ENCODE measurements at regions not wholly inside any gene's neighbourhood (a gene's known extent, or its start where the extent isn't known, plus 50 kb on each side); places are given as distances from the start of the nearest gene placed in this dataset.

- Mint-ChIP-seq H3K9me3 (peaks cover 13% of the 10 kb centered on the region), H3K4me3 (no peak overlapping the region), H3K36me3 (ENCODE audit: low read depth) (peaks cover 26% of the 10 kb centered on the region), H3K27ac (no peak overlapping the region), H3K27me3 (ENCODE audit: insufficient read depth, low read depth, poor library complexity) (peaks cover 2% of the 10 kb centered on the region), H3K4me1 (peaks cover 7% of the 10 kb centered on the region; the same call in 2 of the 3 replicates)
- Histone ChIP-seq H3K36me3 (ENCODE audit: insufficient read depth) (no peaks in the 10 kb centered on the region), H3K4me2 (no peak overlapping the region), H4K20me1 (replicated peaks; ENCODE audit: insufficient read depth) (no peaks in the 10 kb centered on the region), H3K9me2 (ENCODE audit: insufficient read depth) (no peaks in the 10 kb centered on the region), H2AFZ (no peak overlapping the region), H3K79me2 (replicated peaks; ENCODE audit: insufficient read depth) (no peaks in the 10 kb centered on the region), H3F3A (replicated peaks; ENCODE audit: low read depth) (no peaks in the 10 kb centered on the region), H3K4me1 (ENCODE audit: insufficient read depth) (peaks cover 8% of the 10 kb centered on the region; the same call in 1 of the 2 replicates), H3K27me3 (ENCODE audit: insufficient read depth) (no peaks in the 10 kb centered on the region), H3K27ac (ENCODE audit: low read depth) (no peak overlapping the region), H3K4me3 (no peak overlapping the region)
- ATAC-seq (no peak), DNase-seq (ENCODE audit: low spot score) (peak; percentile 18)
- TF ChIP-seq ETS1 (IDR thresholded peaks at IDR 0.05) (no peak), EZH2 (IDR thresholded peaks at IDR 0.05; ENCODE audit: low read depth, unreplicated experiment) (no peak), CREB1 (CRISPR knock-in tag; IDR thresholded peaks at IDR 0.05; ENCODE audit: low read depth) (no peak), CTCF (conservative IDR thresholded peaks at IDR 0.05; ENCODE audit: low read depth in 2 of 2) (peak in 1 of 2 experiments; percentile 55; a peak in 3 of 4 replicates)
These were observed 1321.6 kb upstream of the ACVR2A start for GRCh38 chr2:146523196-146523595.

- Mint-ChIP-seq H3K4me1 (peaks cover 11% of the 10 kb centered on the region; the same call in 2 of the 3 replicates), H3K9me3 (no peaks in the 10 kb centered on the region), H3K27me3 (ENCODE audit: insufficient read depth, low read depth, poor library complexity) (no peaks in the 10 kb centered on the region), H3K27ac (no peak overlapping the region), H3K36me3 (ENCODE audit: low read depth) (no peaks in the 10 kb centered on the region), H3K4me3 (no peak overlapping the region)
- H3K4me1 ChIP-seq (ENCODE audit: insufficient read depth): peaks cover 12% of the 10 kb centered on the region; the same call in 1 of the 2 replicates
- H3K27me3 ChIP-seq (ENCODE audit: insufficient read depth): no peaks in the 10 kb centered on the region
- H3K9me2 ChIP-seq (ENCODE audit: insufficient read depth): 0 out of 2 replicates have a peak, but pooled peaks cover 3% of the 10 kb centered on the region
- no peak for ATAC-seq
- H3K36me3 ChIP-seq (ENCODE audit: insufficient read depth): no peaks in the 10 kb centered on the region
- no peak overlapping the region for H3K4me2 ChIP-seq
- no peak for DNase-seq (ENCODE audit: low spot score)
- no peaks in the 10 kb centered on the region for H3K79me2 ChIP-seq (replicated peaks; ENCODE audit: insufficient read depth)
- no peak overlapping the region for H3K4me3 ChIP-seq
- H3K27ac ChIP-seq (ENCODE audit: low read depth): no peak overlapping the region
- H2AFZ ChIP-seq: no peak overlapping the region
- H4K20me1 ChIP-seq (replicated peaks; ENCODE audit: insufficient read depth): no peaks in the 10 kb centered on the region
- H3F3A ChIP-seq (replicated peaks; ENCODE audit: low read depth): no peaks in the 10 kb centered on the region
- TF ChIP-seq EZH2 (IDR thresholded peaks at IDR 0.05; ENCODE audit: low read depth, unreplicated experiment): no peak
- TF ChIP-seq POLR2AphosphoS5 (IDR thresholded peaks at IDR 0.05; ENCODE audit: low read depth): no peak
- TF ChIP-seq CTCF (conservative IDR thresholded peaks at IDR 0.05; ENCODE audit: low read depth in 2 of 2): no peak
- TF ChIP-seq NANOG (IDR thresholded peaks at IDR 0.05; ENCODE audit: borderline replicate concordance): no peak
- no peak for TF ChIP-seq ZNF462 (CRISPR knock-in tag; IDR thresholded peaks at IDR 0.05)
- no peak for TF ChIP-seq CREB1 (CRISPR knock-in tag; IDR thresholded peaks at IDR 0.05; ENCODE audit: low read depth)
These were observed 1338.0 kb upstream of the ACVR2A start for GRCh38 chr2:146506851-146507250.

Data from GM23338 (cell line).